ENCODE measurements at regions not wholly inside any gene's neighbourhood (a gene's known extent, or its start where the extent isn't known, plus 50 kb on each side); places are given as distances from the start of the nearest gene placed in this dataset.

- no peak for TF ChIP-seq EZH2 (IDR thresholded peaks at IDR 0.05; ENCODE audit: borderline replicate concordance, low read length)
- no peak for TF ChIP-seq CTCF (conservative IDR thresholded peaks at IDR 0.05 in 1 of 2, IDR thresholded peaks at IDR 0.05 in 1 of 2; ENCODE audit: extremely low read depth in 1 of 2, insufficient read depth in 1 of 2, low read depth in 1 of 2, low read length in 2 of 2)
These were observed 159.1 kb upstream of the FOXF1 start for GRCh38 chr16:86351041-86351784.
